Mesenchymal stem cell (in vitro differentiated cells and primary cell): ENCODE measurements at regions not wholly inside any gene's neighbourhood (a gene's known extent, or its start where the extent isn't known, plus 50 kb on each side); places are given as distances from the start of the nearest gene placed in this dataset.

Source experiments
- DNase-seq: peaks from one replicate; pipeline ENCODE4 v3.0.0-alpha.2; 2013
- H2AFZ ChIP-seq: one replicate; pipeline ENCODE4 v1.6.1; 2013; ENCODE audit warnings: low read depth, mild to moderate bottlenecking, control low read depth, inconsistent platforms, low read length, moderate library complexity
- H2AK5ac ChIP-seq: 2 replicates; pipeline ENCODE4 v1.6.1; 2013; ENCODE audit warnings: low read length, moderate library complexity, mild to moderate bottlenecking, inconsistent platforms; ENCODE audit not compliant: severe bottlenecking
- H2BK120ac ChIP-seq: one replicate; pipeline ENCODE4 v1.6.1; 2013; ENCODE audit warnings: low read depth, mild to moderate bottlenecking, inconsistent platforms, low read length, moderate library complexity
- H2BK12ac ChIP-seq, 2 experiments: one replicate each; pipeline ENCODE4 v1.6.1; 2013; ENCODE audit warnings: inconsistent platforms in 2 of 2, low read length in 2 of 2, mild to moderate bottlenecking in 2 of 2, moderate library complexity in 2 of 2, control low read depth in 1 of 2
- H2BK15ac ChIP-seq: one replicate; pipeline ENCODE4 v1.6.1; 2013; ENCODE audit warnings: mild to moderate bottlenecking, low read depth, inconsistent platforms; ENCODE audit not compliant: poor library complexity, severe bottlenecking
- H2BK5ac ChIP-seq: 2 replicates; pipeline ENCODE4 v1.6.1; 2013; ENCODE audit warnings: low read depth, mild to moderate bottlenecking, low read length, control low read depth, inconsistent platforms; ENCODE audit not compliant: poor library complexity, severe bottlenecking
- H3K14ac ChIP-seq, 2 experiments: one replicate each; pipeline ENCODE4 v1.6.1; 2013; ENCODE audit warnings: inconsistent platforms in 2 of 2, low read length in 2 of 2, control low read depth in 1 of 2, mild to moderate bottlenecking in 1 of 2, moderate library complexity in 1 of 2
- H3K18ac ChIP-seq, 2 experiments: one replicate each; pipeline ENCODE4 v1.6.1; 2013; ENCODE audit warnings: inconsistent platforms in 2 of 2, low read length in 2 of 2, control low read depth in 1 of 2, low read depth in 1 of 2, mild to moderate bottlenecking in 1 of 2
- H3K23ac ChIP-seq, 2 experiments: one replicate each; pipeline ENCODE4 v1.6.1; 2013; ENCODE audit warnings: inconsistent platforms in 2 of 2, low read length in 2 of 2, mild to moderate bottlenecking in 2 of 2, moderate library complexity in 2 of 2, control low read depth in 1 of 2
- H3K27ac ChIP-seq: 2 replicates; pipeline ENCODE4 v1.5.1; 2013; ENCODE audit warnings: mild to moderate bottlenecking, moderate library complexity, low read length, control low read depth, inconsistent platforms; ENCODE audit not compliant: poor library complexity, severe bottlenecking
- H3K27me3 ChIP-seq, 2 experiments: 2 replicates each; pipeline versions ENCODE4 v1.6.1 to v1.7.0; 2013; ENCODE audit warnings: low read length in 2 of 2, mild to moderate bottlenecking in 2 of 2, moderate library complexity in 2 of 2, control low read depth in 1 of 2, inconsistent platforms in 1 of 2; ENCODE audit not compliant: control insufficient read depth in 1 of 2, insufficient read depth in 1 of 2
- H3K36me3 ChIP-seq, 2 experiments: 2 replicates each; pipeline versions ENCODE4 v1.6.1 to v1.7.0; 2013; ENCODE audit warnings: low read length in 2 of 2, control low read depth in 1 of 2, inconsistent platforms in 1 of 2, low read depth in 1 of 2, mild to moderate bottlenecking in 1 of 2; ENCODE audit not compliant: insufficient read depth in 2 of 2, control insufficient read depth in 1 of 2
- H3K4ac ChIP-seq, 2 experiments: one replicate each; pipeline ENCODE4 v1.6.1; 2013; ENCODE audit warnings: inconsistent platforms in 2 of 2, low read length in 2 of 2, mild to moderate bottlenecking in 2 of 2, moderate library complexity in 2 of 2, control low read depth in 1 of 2, low read depth in 1 of 2
- H3K4me1 ChIP-seq: 2 replicates; pipeline ENCODE4 v1.6.1; 2013; ENCODE audit warnings: low read depth, low read length, control low read depth; ENCODE audit not compliant: control insufficient read depth, insufficient read depth
- H3K4me2 ChIP-seq: 2 replicates; pipeline ENCODE4 v1.6.1; 2013; ENCODE audit warnings: low read length, mild to moderate bottlenecking, inconsistent platforms; ENCODE audit not compliant: poor library complexity, severe bottlenecking
- H3K4me3 ChIP-seq, 2 experiments: 2 replicates each; pipeline versions ENCODE4 v1.5.1 to v1.7.0; 2013; ENCODE audit warnings: low read length in 2 of 2, mild to moderate bottlenecking in 2 of 2, control low read depth in 1 of 2, low read depth in 1 of 2; ENCODE audit not compliant: insufficient read depth in 1 of 2
- H3K79me1 ChIP-seq: replicated peaks from 2 replicates; pipeline ENCODE4 v1.6.1; 2013; ENCODE audit warnings: mild to moderate bottlenecking, control low read depth, low read length, inconsistent platforms; ENCODE audit not compliant: poor library complexity, severe bottlenecking
- H3K9ac ChIP-seq: 2 replicates; pipeline ENCODE4 v1.7.0; 2013; ENCODE audit warnings: mild to moderate bottlenecking, low read length, moderate library complexity
- H3K9me3 ChIP-seq: 2 replicates; pipeline ENCODE4 v1.7.0; 2013; ENCODE audit warnings: mild to moderate bottlenecking, low read length; ENCODE audit not compliant: control insufficient read depth
- H4K8ac ChIP-seq: one replicate; pipeline ENCODE4 v1.6.1; 2013; ENCODE audit warnings: inconsistent platforms, mild to moderate bottlenecking, low read length, moderate library complexity
- H4K91ac ChIP-seq: one replicate; pipeline ENCODE4 v1.6.1; 2013; ENCODE audit warnings: mild to moderate bottlenecking, low read length, inconsistent platforms
- WGBS: methylation state at CpG from one replicate; pipeline ENCODE4 v1.1.7; 2013; ENCODE audit warnings: mixed read lengths; 5-methylcytosine and 5-hydroxymethylcytosine counted together

DNA sequence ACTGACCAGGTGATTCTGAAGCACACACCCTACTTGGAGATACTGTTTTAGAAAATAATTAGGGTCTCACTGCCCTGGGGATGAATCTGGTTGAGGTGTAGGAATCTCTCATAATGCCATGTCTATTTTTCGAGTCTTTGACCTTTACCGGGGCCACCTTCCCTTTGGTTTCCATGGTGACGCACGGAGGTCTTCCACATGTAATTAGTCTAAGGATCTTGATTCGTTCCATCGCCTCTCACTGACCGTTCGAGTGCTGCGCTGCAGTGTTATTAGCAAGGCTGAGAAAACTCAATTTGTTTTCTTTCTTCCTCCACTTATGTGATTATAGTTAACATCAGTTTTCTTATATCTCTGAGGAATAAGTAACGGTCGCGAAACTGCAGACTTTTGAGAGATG is 144.3 kb upstream of the SPACA1 start:
- Histone ChIP-seq H3K4me2 (no peak overlapping the region), H2BK12ac (no peak overlapping the region), H2BK15ac (no peak overlapping the region), H3K14ac (no peak overlapping the region), H3K4me3 (no peak overlapping the region), H4K91ac (no peak overlapping the region), H3K9ac (no peak overlapping the region), H3K23ac (no peak overlapping the region), H3K4ac (no peak overlapping the region), H2AFZ (no peak overlapping the region), H4K8ac (no peak overlapping the region), H2BK120ac (no peak overlapping the region), H3K27ac (no peak overlapping the region), H3K18ac (no peak overlapping the region), H2AK5ac (peak overlapping the region; percentile 9), H3K9me3 (no peaks in the 10 kb centered on the region), H2BK5ac (no peak overlapping the region), H3K36me3 (no peaks in the 10 kb centered on the region), H3K27me3 (peaks cover 0 to 71% of the 10 kb centered on the region in 2 experiments), H3K4me1 (peaks cover 8% of the 10 kb centered on the region), H3K79me1 (no peaks in the 10 kb centered on the region)
- WGBS: 92% methylated on average over 11 of the region's 12 CpGs
- no peak for DNase-seq

DNA sequence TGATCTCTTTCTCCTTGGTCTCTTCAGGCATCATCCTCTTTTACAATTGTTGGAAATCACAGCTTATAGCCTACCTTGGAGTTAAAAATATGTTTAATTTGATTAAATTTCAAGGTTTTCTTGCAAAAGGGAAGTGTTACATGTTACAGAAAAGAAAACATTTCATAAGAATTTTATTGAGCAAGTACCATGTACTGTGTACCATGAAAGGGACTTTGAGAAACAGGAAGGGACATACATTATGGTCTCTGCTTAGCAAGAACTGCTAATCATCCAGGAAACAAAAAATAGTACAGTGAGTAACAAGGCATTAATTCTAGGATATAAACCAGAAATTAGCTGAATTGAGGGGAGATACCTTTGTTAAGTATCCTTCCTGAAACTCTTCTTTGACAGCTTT is 145.3 kb upstream of the SPACA1 start:
- Histone ChIP-seq H2AFZ (no peak overlapping the region), H2BK12ac (no peak overlapping the region), H3K36me3 (no peaks in the 10 kb centered on the region), H3K14ac (no peak overlapping the region), H3K4me3 (no peak overlapping the region), H3K4ac (no peak overlapping the region), H2BK5ac (no peak overlapping the region), H3K9me3 (no peaks in the 10 kb centered on the region), H3K4me1 (peaks cover 7% of the 10 kb centered on the region), H2AK5ac (no peak overlapping the region), H4K8ac (no peak overlapping the region), H3K4me2 (no peak overlapping the region), H3K27me3 (peaks cover 0 to 62% of the 10 kb centered on the region in 2 experiments), H3K9ac (no peak overlapping the region), H3K27ac (no peak overlapping the region), H3K79me1 (no peaks in the 10 kb centered on the region), H3K23ac (no peak overlapping the region), H3K18ac (no peak overlapping the region), H4K91ac (no peak overlapping the region), H2BK15ac (no peak overlapping the region), H2BK120ac (no peak overlapping the region)
- DNase-seq: no peak

DNA sequence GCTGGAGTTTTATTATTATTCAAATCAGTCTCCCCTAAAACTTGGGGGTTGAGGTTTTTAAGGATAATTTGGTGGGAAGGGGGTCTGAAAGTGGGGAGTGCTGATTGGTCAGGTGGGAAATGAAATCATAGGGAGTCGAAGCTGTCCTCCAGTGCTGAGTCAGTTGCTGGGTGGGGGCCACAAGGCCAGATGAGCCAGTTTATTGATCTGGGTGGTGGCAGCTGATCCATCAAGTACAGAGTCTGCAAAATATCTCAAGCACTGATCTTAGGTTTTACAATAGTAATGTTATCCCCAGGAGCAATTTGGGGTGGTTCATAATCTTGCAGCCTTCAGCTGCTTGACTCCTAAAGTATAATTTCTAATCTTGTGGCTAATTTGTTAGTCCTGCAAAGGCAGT is 146.0 kb upstream of the SPACA1 start:
- no peak overlapping the region for H4K91ac ChIP-seq
- H3K79me1 ChIP-seq: no peaks in the 10 kb centered on the region
- H3K36me3 ChIP-seq: no peaks in the 10 kb centered on the region
- H3K4me2 ChIP-seq: no peak overlapping the region
- H4K8ac ChIP-seq: no peak overlapping the region
- no peak overlapping the region for H3K23ac ChIP-seq
- no peak overlapping the region for H2AFZ ChIP-seq
- H3K9ac ChIP-seq: no peak overlapping the region
- H2BK12ac ChIP-seq: no peak overlapping the region
- no peak overlapping the region for H2BK15ac ChIP-seq
- no peak overlapping the region for H3K27ac ChIP-seq
- no peaks in the 10 kb centered on the region for H3K9me3 ChIP-seq
- no peak overlapping the region for H3K18ac ChIP-seq
- WGBS: 80% methylated on average over 1 of the region's 1 CpG
- H3K4me1 ChIP-seq: peaks cover 6% of the 10 kb centered on the region
- no peak overlapping the region for H2BK120ac ChIP-seq
- no peak overlapping the region for H3K4ac ChIP-seq
- H2AK5ac ChIP-seq: no peak overlapping the region
- H2BK5ac ChIP-seq: no peak overlapping the region
- peaks cover 0 to 54% of the 10 kb centered on the region in 2 experiments for H3K27me3 ChIP-seq
- no peak overlapping the region for H3K4me3 ChIP-seq
- H3K14ac ChIP-seq: no peak overlapping the region
- no peak for DNase-seq

DNA sequence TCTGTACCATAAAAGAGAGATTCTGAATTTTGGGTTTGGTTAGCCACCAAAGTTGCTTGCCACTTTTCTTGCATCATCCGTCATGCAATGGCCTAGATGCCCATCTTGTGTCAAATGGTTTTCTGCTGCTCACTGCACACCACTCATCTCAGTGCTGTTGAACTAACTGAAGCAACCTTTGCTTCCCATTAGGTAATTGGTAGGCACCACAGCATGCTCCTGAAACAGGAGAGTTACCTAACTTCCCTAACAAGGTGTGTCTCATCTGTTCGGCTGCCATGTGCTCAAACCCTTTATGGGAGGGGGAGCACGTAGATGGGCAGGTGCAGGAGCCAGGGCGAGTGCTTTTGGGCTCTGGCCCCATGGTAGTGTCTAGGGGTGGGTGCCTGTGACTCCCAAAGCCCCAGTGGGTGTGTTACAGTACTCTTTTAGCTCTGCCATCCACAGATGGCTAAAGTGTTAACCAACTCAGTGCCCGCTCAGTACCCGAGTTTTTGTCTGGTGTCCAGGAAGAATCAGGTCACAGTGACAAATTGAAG is 147.4 kb upstream of the SPACA1 start:
- no peak overlapping the region for H2BK12ac ChIP-seq
- H2BK15ac ChIP-seq: no peak overlapping the region
- no peak overlapping the region for H4K91ac ChIP-seq
- H3K18ac ChIP-seq: no peak overlapping the region
- peaks cover 0 to 45% of the 10 kb centered on the region in 2 experiments for H3K27me3 ChIP-seq
- no peak overlapping the region for H3K4ac ChIP-seq
- no peak overlapping the region for H3K4me2 ChIP-seq
- no peak overlapping the region for H3K14ac ChIP-seq
- H3K79me1 ChIP-seq: no peaks in the 10 kb centered on the region
- H2AK5ac ChIP-seq: no peak overlapping the region
- no peaks in the 10 kb centered on the region for H3K36me3 ChIP-seq
- H3K9ac ChIP-seq: no peak overlapping the region
- peak overlapping the region in 1 of 2 experiments; percentile 14 for H3K23ac ChIP-seq
- DNase-seq: no peak
- H2AFZ ChIP-seq: no peak overlapping the region
- peaks cover 2% of the 10 kb centered on the region for H3K4me1 ChIP-seq
- H3K9me3 ChIP-seq: no peaks in the 10 kb centered on the region
- WGBS: 81% methylated on average over 6 of the region's 6 CpGs
- H2BK5ac ChIP-seq: no peak overlapping the region
- no peak overlapping the region for H2BK120ac ChIP-seq
- H4K8ac ChIP-seq: no peak overlapping the region
- H3K4me3 ChIP-seq: no peak overlapping the region
- no peak overlapping the region for H3K27ac ChIP-seq
